ENCODE measurements at regions not wholly inside any gene's neighbourhood (a gene's known extent, or its start where the extent isn't known, plus 50 kb on each side); places are given as distances from the start of the nearest gene placed in this dataset.

- Histone ChIP-seq H3K27me3 (ENCODE audit: low read depth) (no peaks in the 10 kb centered on the region), H3K4me1 (no peaks in the 10 kb centered on the region), H3K9me3 (peaks cover 4% of the 10 kb centered on the region), H3K27ac (no peak overlapping the region), H3K4me3 (no peak overlapping the region), H3K36me3 (no peaks in the 10 kb centered on the region)
- no peak for DNase-seq
- intact Hi-C loops (cut with DNase I), result no loop called here
- no peak for ATAC-seq
- no peak for TF ChIP-seq CTCF (IDR thresholded peaks at IDR 0.05)
Measured at GRCh38 chr2:126059379-126059778, 596.6 kb upstream of the GYPC start.

- ATAC-seq (no peak), DNase-seq (no peak)
- Histone ChIP-seq H3K4me1 (no peaks in the 10 kb centered on the region), H3K27me3 (ENCODE audit: low read depth) (no peaks in the 10 kb centered on the region), H3K9me3 (no peaks in the 10 kb centered on the region), H3K4me3 (no peak overlapping the region), H3K36me3 (no peaks in the 10 kb centered on the region), H3K27ac (no peak overlapping the region)
- intact Hi-C loops (cut with DNase I), result no loop called here
- TF ChIP-seq CTCF (IDR thresholded peaks at IDR 0.05), result no peak
Measured at GRCh38 chr2:126085011-126085795, 570.8 kb upstream of the GYPC start.

GRCh38 chr2:126100962-126101361 is 555.0 kb upstream of the GYPC start:
- ATAC-seq, result no peak
- TF ChIP-seq CTCF (IDR thresholded peaks at IDR 0.05), result no peak
- H3K27ac ChIP-seq, result no peak overlapping the region
- no peaks in the 10 kb centered on the region for H3K36me3 ChIP-seq
- H3K27me3 ChIP-seq (ENCODE audit: low read depth), result no peaks in the 10 kb centered on the region
- no peaks in the 10 kb centered on the region for H3K4me1 ChIP-seq
- intact Hi-C loops (cut with DNase I), result no loop called here
- H3K9me3 ChIP-seq, result peaks cover 2% of the 10 kb centered on the region
- DNase-seq, result no peak
- no peak overlapping the region for H3K4me3 ChIP-seq

GRCh38 chr2:126106006-126106405 is 550.0 kb upstream of the GYPC start:
- Histone ChIP-seq H3K36me3 (no peaks in the 10 kb centered on the region), H3K27me3 (ENCODE audit: low read depth) (no peaks in the 10 kb centered on the region), H3K27ac (no peak overlapping the region), H3K4me3 (no peak overlapping the region), H3K9me3 (peaks cover 2% of the 10 kb centered on the region), H3K4me1 (no peaks in the 10 kb centered on the region)
- intact Hi-C loops (cut with DNase I), result no loop called here
- no peak for ATAC-seq
- no peak for TF ChIP-seq CTCF (IDR thresholded peaks at IDR 0.05)
- no peak for DNase-seq

- no peak for ATAC-seq
- intact Hi-C loops (cut with DNase I), result no loop called here
- no peak for TF ChIP-seq CTCF (IDR thresholded peaks at IDR 0.05)
Measured at GRCh38 chr2:126107883-126108282, 548.1 kb upstream of the GYPC start.

More at GRCh38 chr2:126107883-126108282, 548.1 kb upstream of the GYPC start:
- H3K4me1 ChIP-seq, result no peaks in the 10 kb centered on the region
- no peak for DNase-seq
- H3K36me3 ChIP-seq, result no peaks in the 10 kb centered on the region
- no peak overlapping the region for H3K4me3 ChIP-seq
- no peaks in the 10 kb centered on the region for H3K27me3 ChIP-seq (ENCODE audit: low read depth)
- H3K9me3 ChIP-seq, result peaks cover 2% of the 10 kb centered on the region
- H3K27ac ChIP-seq, result no peak overlapping the region
